Suprapubic skin (tissue), 4 donors: ENCODE measurements at regions not wholly inside any gene's neighbourhood (a gene's known extent, or its start where the extent isn't known, plus 50 kb on each side); places are given as distances from the start of the nearest gene placed in this dataset.

Experiments used
- POLR2A ChIP-seq, 2 donors: fragments of 450-650 bp; IDR thresholded peaks; one replicate each; pipeline ENCODE4 v1.6.1; 2017; ENCODE audit warnings: antibody characterized with exemption in 2 of 2, mild to moderate bottlenecking in 2 of 2, moderate library complexity in 2 of 2
- POLR2AphosphoS5 ChIP-seq, 3 donors: sonication (generic); formaldehyde crosslinking; IDR thresholded peaks; one replicate each; pipeline ENCODE4 v1.6.1; 2017; ENCODE audit warnings: antibody characterized with exemption in 3 of 3

DNA sequence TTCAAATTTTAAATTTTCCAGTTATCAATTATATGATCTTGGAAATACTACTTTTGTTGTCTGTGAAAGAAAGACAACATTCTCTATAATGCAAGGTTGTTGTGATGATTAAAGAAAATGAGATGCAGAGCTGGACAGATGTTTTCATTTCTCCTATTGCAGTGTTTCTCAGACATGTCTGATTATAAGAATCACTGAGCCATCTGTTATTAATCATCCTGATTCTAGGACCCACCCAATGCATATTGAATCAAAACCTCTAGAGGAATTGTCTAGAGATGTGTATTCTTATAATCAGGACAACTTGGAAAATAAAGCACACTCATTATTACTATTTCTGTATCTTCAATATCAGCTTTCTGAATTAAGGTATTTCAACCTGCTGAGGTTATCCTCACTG, 121.1 kb upstream of the ASTN2 start:
- TF ChIP-seq POLR2A (IDR thresholded peaks at IDR 0.05) (no peak), POLR2AphosphoS5 (IDR thresholded peaks at IDR 0.05) (no peak)
